B cell (primary cell): ENCODE measurements at regions not wholly inside any gene's neighbourhood (a gene's known extent, or its start where the extent isn't known, plus 50 kb on each side); places are given as distances from the start of the nearest gene placed in this dataset.

Experiments
- ATAC-seq: fragments of 200-7000 bp; cut with Tn5 transposase; one replicate; pipeline ENCODE4 v1.10.0; 2021; ENCODE audit warnings: low read depth, mild to moderate bottlenecking, moderate number of reproducible peaks, moderate library complexity
- CTCF ChIA-PET: fragments of 350-600 bp; sonication (Branson Sonifier 250); formaldehyde crosslinking; loops from one replicate; lab custom pipeline; 2021; ENCODE audit warnings: antibody characterized with exemption, inconsistent platforms; lab: Charles Lee
- POLR2A ChIA-PET: fragments of 350-600 bp; sonication (Branson Sonifier 250); formaldehyde crosslinking; loops from one replicate; lab custom pipeline; 2021; ENCODE audit warnings: antibody characterized with exemption; lab: Charles Lee
- DNase-seq: peaks from one replicate; pipeline ENCODE4 v3.0.0; 2013
- H2AFZ ChIP-seq: 2 replicates; pipeline ENCODE4 v1.6.1; 2012; ENCODE audit warnings: mild to moderate bottlenecking, low read depth, low read length; ENCODE audit not compliant: insufficient read depth, poor library complexity, severe bottlenecking
- H3K27ac ChIP-seq, 2 donors: 1 replicate in 1 of 2; 2 replicates in 1 of 2; pipeline ENCODE4 v1.5.1; 2012 to 2013; ENCODE audit warnings: low read length in 2 of 2, mild to moderate bottlenecking in 2 of 2, moderate library complexity in 1 of 2
- H3K27me3 ChIP-seq, 4 experiments: fragments of 200-600 bp in 1 of 4; sonication (generic) in 1 of 4; replicated peaks in 1 of 4; 1 replicate in 2 of 4; 2 replicates in 2 of 4; pipeline versions ENCODE4 v1.6.1 to v1.7.0; 2013 to 2016; ENCODE audit warnings: low read length in 3 of 4, mild to moderate bottlenecking in 2 of 4, mixed read lengths in 1 of 4, moderate library complexity in 1 of 4; ENCODE audit not compliant: insufficient read depth in 4 of 4, control insufficient read depth in 3 of 4; ENCODE audit errors: control extremely low read depth in 1 of 4
- H3K36me3 ChIP-seq, 2 experiments: replicated peaks in 1 of 2; 1 replicate in 1 of 2; 2 replicates in 1 of 2; pipeline versions ENCODE4 v1.6.1 to v1.7.1; 2013; ENCODE audit warnings: low read length in 1 of 2; ENCODE audit not compliant: insufficient read depth in 2 of 2, control insufficient read depth in 1 of 2; ENCODE audit errors: control extremely low read depth in 1 of 2, extremely low read depth in 1 of 2
- H3K4me1 ChIP-seq, 2 donors: fragments of 200-600 bp in 1 of 2; sonication (generic) in 1 of 2; 1 replicate in 1 of 2; 2 replicates in 1 of 2; pipeline versions ENCODE4 v1.5.1 to v1.6.1; 2013 to 2017; ENCODE audit warnings: low read length in 2 of 2; ENCODE audit not compliant: control insufficient read depth in 2 of 2, insufficient read depth in 2 of 2
- H3K4me2 ChIP-seq: replicated peaks from 2 replicates; pipeline ENCODE3; 2012; ENCODE audit warnings: mild to moderate bottlenecking, low read depth, low read length; ENCODE audit not compliant: poor library complexity, severe bottlenecking
- H3K4me3 ChIP-seq, 5 experiments: fragments of 200-600 bp in 1 of 5; sonication (generic) in 1 of 5; 1 replicate in 3 of 5; 2 replicates in 2 of 5; pipeline versions ENCODE4 v1.5.1 to v1.7.0; 2011 to 2016; ENCODE audit warnings: low read length in 4 of 5, mild to moderate bottlenecking in 4 of 5, low read depth in 2 of 5, control low read depth in 1 of 5, moderate library complexity in 1 of 5; ENCODE audit not compliant: insufficient read depth in 1 of 5; ENCODE audit errors: control extremely low read depth in 1 of 5, extremely low read depth in 1 of 5
- H3K79me2 ChIP-seq: fragments of 200-600 bp; sonication (generic); one replicate; pipeline ENCODE4 v1.6.0; 2016; ENCODE audit warnings: low read length; ENCODE audit not compliant: control insufficient read depth, insufficient read depth
- H3K9ac ChIP-seq: fragments of 200-600 bp; sonication (generic); 2 replicates; pipeline ENCODE4 v1.6.1; 2017; ENCODE audit warnings: mild to moderate bottlenecking, low read length, moderate library complexity
- H3K9me3 ChIP-seq, 3 donors: one replicate each; pipeline versions ENCODE4 v1.6.1 to v1.7.1; 2013; ENCODE audit warnings: low read length in 2 of 3; ENCODE audit not compliant: control insufficient read depth in 2 of 3, insufficient read depth in 1 of 3; ENCODE audit errors: control extremely low read depth in 1 of 3
- H4K20me1 ChIP-seq: 2 replicates; pipeline ENCODE4 v1.6.0; 2012; ENCODE audit warnings: mild to moderate bottlenecking, low read length; ENCODE audit not compliant: insufficient read depth, control insufficient read depth, poor library complexity, severe bottlenecking
- H3K27ac Mint-ChIP-seq: one replicate; pipeline ENCODE4 v1.8.0; 2021; ENCODE audit warnings: mixed read lengths
- H3K27me3 Mint-ChIP-seq: one replicate; pipeline ENCODE4 v1.8.0; 2021; ENCODE audit warnings: mixed read lengths
- H3K4me1 Mint-ChIP-seq: one replicate; pipeline ENCODE4 v1.8.0; 2021; ENCODE audit warnings: mixed read lengths
- H3K4me3 Mint-ChIP-seq: one replicate; pipeline ENCODE4 v1.8.0; 2021; ENCODE audit warnings: mixed read lengths
- H3K9me3 Mint-ChIP-seq: one replicate; pipeline ENCODE4 v1.8.0; 2022; ENCODE audit warnings: mixed read lengths; ENCODE audit not compliant: insufficient read depth
- CTCF ChIP-seq: fragments of 200-600 bp; IDR thresholded peaks from one replicate; pipeline ENCODE4 v1.8.0; 2022; ENCODE audit warnings: antibody characterized with exemption, mild to moderate bottlenecking
- EZH2 ChIP-seq: IDR thresholded peaks from 2 replicates; pipeline ENCODE4 v1.6.1; 2012; ENCODE audit warnings: borderline replicate concordance, low read depth, mild to moderate bottlenecking, moderate library complexity, low read length; ENCODE audit not compliant: insufficient read depth, poor library complexity, severe bottlenecking
- WGBS: methylation state at CpG from one replicate; pipeline ENCODE4 v1.1.5; 2013; ENCODE audit warnings: missing lambda C conversion rate; ENCODE audit not compliant: insufficient coverage; 5-methylcytosine and 5-hydroxymethylcytosine counted together
- intact Hi-C: fragments of 100-400 bp; cut with micrococcal nuclease; formaldehyde crosslinking; loops from one replicate; pipeline ENCODE4 v1.10.0; 2022

GRCh38 chr3:13194285-13195209 is 121.3 kb upstream of the IQSEC1 start:
- no peak overlapping the region for H3K4me3 ChIP-seq
- DNase-seq (no peak), ATAC-seq (no peak)
- H3K4me2 ChIP-seq, result no peak overlapping the region
- no peak overlapping the region for H3K4me3 Mint-ChIP-seq
- H3K4me1 ChIP-seq, result peaks cover 18 to 19% of the 10 kb centered on the region in 2 donors
- H3K27ac Mint-ChIP-seq, result no peak overlapping the region
- H4K20me1 ChIP-seq, result no peaks in the 10 kb centered on the region
- H3K27ac ChIP-seq, result no peak overlapping the region
- peaks cover 26% of the 10 kb centered on the region for H3K4me1 Mint-ChIP-seq
- peaks cover 0 to 11% (median 0%) of the 10 kb centered on the region in 3 donors for H3K9me3 ChIP-seq
- POLR2A ChIA-PET, result no interaction called here
- H3K27me3 Mint-ChIP-seq, result peaks cover 40% of the 10 kb centered on the region
- TF ChIP-seq EZH2, result no peak
- TF ChIP-seq CTCF, result no peak
- H2AFZ ChIP-seq, result no peak overlapping the region
- no peaks in the 10 kb centered on the region for H3K9me3 Mint-ChIP-seq
- H3K27me3 ChIP-seq, result peaks cover 0 to 34% (median 4%) of the 10 kb centered on the region in 4 experiments
- H3K9ac ChIP-seq, result no peak overlapping the region
- 55% methylated on average over 15 of the region's 22 CpGs for WGBS
- intact Hi-C loops, result no loop called here
- CTCF ChIA-PET, result interaction anchor here (1.5 kb wide), 1 partner anchor 102 kb away, joined by 6 read pairs; no protein-coding TSS in a partner anchor
- no peaks in the 10 kb centered on the region for H3K79me2 ChIP-seq
- no peaks in the 10 kb centered on the region for H3K36me3 ChIP-seq
